HCT116 (cell line): ENCODE measurements at regions not wholly inside any gene's neighbourhood (a gene's known extent, or its start where the extent isn't known, plus 50 kb on each side); places are given as distances from the start of the nearest gene placed in this dataset.

ENCODE experiments used
- EZH2 ChIP-seq: fragments of 200-600 bp; sonication (generic); IDR thresholded peaks from 2 replicates; pipeline ENCODE4 v1.6.1; 2017; ENCODE audit warnings: antibody characterized with exemption, mixed run types
- EZH2phosphoT487 ChIP-seq: fragments of 200-600 bp; IDR thresholded peaks from 2 replicates; pipeline ENCODE4 v1.6.1; 2018; ENCODE audit warnings: antibody characterized with exemption, borderline replicate concordance
- POLR2A ChIP-seq: IDR thresholded peaks from 2 replicates; pipeline ENCODE4 v1.7.0; 2011; ENCODE audit warnings: borderline replicate concordance; ENCODE audit not compliant: insufficient read depth, insufficient read length; ENCODE audit errors: extremely low read depth
- POLR2AphosphoS5 ChIP-seq: IDR thresholded peaks from 2 replicates; pipeline ENCODE4 v1.6.1; 2011; ENCODE audit warnings: mild to moderate bottlenecking, low read depth, low read length, moderate library complexity
- RAD21 ChIP-seq: IDR thresholded peaks from 2 replicates; pipeline ENCODE4 v1.6.1; 2012; ENCODE audit warnings: low read depth, mild to moderate bottlenecking
- TF ChIP-seq, protein P1 (sequence below): IDR thresholded peaks from 2 replicates; pipeline ENCODE4 v1.6.1; 2012
- TF ChIP-seq, protein P2 (sequence below), 3 experiments: fragments of 200-600 bp in 1 of 3; sonication (generic) in 1 of 3; IDR thresholded peaks in 2 of 3; conservative IDR thresholded peaks in 1 of 3; 2 replicates each; pipeline ENCODE4 v1.5.1; 2012 to 2017; ENCODE audit warnings: low read depth in 2 of 3, low read length in 2 of 3, antibody characterized with exemption in 1 of 3, borderline replicate concordance in 1 of 3, control low read depth in 1 of 3, mild to moderate bottlenecking in 1 of 3, mixed read lengths in 1 of 3, mixed run types in 1 of 3, moderate library complexity in 1 of 3; ENCODE audit not compliant: insufficient read depth in 1 of 3
- TF ChIP-seq, protein P3 (sequence below): IDR thresholded peaks from 2 replicates; pipeline ENCODE4 v1.6.1; 2012; ENCODE audit warnings: low read depth

DNA sequence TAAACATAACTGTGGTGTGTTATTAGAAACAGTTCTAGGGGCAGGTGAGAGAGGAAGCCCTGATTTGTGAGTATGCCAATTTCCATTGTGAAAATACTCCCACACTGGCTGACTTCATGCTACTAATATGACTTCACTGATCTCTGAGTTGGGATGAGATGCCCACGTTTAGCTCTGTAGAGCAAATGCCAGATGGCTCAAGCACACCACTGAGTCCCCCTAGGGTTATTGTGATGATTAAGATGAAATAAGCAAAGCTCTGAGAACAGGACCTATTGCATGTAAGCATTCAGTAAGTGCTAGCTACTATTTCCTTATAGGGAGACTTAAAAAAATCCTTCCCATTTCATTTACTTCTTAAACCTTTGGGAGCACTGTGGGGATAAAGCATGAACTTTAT, 117.6 kb downstream of the CENPF start:
- no peak for TF ChIP-seq EZH2phosphoT487
- no peak for TF ChIP-seq POLR2AphosphoS5
- TF ChIP-seq, protein P1, sequence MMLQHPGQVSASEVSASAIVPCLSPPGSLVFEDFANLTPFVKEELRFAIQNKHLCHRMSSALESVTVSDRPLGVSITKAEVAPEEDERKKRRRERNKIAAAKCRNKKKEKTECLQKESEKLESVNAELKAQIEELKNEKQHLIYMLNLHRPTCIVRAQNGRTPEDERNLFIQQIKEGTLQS, result no peak
- TF ChIP-seq, protein P2, sequence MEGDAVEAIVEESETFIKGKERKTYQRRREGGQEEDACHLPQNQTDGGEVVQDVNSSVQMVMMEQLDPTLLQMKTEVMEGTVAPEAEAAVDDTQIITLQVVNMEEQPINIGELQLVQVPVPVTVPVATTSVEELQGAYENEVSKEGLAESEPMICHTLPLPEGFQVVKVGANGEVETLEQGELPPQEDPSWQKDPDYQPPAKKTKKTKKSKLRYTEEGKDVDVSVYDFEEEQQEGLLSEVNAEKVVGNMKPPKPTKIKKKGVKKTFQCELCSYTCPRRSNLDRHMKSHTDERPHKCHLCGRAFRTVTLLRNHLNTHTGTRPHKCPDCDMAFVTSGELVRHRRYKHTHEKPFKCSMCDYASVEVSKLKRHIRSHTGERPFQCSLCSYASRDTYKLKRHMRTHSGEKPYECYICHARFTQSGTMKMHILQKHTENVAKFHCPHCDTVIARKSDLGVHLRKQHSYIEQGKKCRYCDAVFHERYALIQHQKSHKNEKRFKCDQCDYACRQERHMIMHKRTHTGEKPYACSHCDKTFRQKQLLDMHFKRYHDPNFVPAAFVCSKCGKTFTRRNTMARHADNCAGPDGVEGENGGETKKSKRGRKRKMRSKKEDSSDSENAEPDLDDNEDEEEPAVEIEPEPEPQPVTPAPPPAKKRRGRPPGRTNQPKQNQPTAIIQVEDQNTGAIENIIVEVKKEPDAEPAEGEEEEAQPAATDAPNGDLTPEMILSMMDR (IDR thresholded peaks at IDR 0.05 in 2 of 3, conservative IDR thresholded peaks at IDR 0.05 in 1 of 3; ENCODE audit: borderline replicate concordance in 1 of 3, insufficient read depth in 1 of 3, low read depth in 2 of 3, low read length in 2 of 3), result no peak
- TF ChIP-seq, protein P3, sequence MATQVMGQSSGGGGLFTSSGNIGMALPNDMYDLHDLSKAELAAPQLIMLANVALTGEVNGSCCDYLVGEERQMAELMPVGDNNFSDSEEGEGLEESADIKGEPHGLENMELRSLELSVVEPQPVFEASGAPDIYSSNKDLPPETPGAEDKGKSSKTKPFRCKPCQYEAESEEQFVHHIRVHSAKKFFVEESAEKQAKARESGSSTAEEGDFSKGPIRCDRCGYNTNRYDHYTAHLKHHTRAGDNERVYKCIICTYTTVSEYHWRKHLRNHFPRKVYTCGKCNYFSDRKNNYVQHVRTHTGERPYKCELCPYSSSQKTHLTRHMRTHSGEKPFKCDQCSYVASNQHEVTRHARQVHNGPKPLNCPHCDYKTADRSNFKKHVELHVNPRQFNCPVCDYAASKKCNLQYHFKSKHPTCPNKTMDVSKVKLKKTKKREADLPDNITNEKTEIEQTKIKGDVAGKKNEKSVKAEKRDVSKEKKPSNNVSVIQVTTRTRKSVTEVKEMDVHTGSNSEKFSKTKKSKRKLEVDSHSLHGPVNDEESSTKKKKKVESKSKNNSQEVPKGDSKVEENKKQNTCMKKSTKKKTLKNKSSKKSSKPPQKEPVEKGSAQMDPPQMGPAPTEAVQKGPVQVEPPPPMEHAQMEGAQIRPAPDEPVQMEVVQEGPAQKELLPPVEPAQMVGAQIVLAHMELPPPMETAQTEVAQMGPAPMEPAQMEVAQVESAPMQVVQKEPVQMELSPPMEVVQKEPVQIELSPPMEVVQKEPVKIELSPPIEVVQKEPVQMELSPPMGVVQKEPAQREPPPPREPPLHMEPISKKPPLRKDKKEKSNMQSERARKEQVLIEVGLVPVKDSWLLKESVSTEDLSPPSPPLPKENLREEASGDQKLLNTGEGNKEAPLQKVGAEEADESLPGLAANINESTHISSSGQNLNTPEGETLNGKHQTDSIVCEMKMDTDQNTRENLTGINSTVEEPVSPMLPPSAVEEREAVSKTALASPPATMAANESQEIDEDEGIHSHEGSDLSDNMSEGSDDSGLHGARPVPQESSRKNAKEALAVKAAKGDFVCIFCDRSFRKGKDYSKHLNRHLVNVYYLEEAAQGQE, result no peak
- no peak for TF ChIP-seq RAD21
- no peak for TF ChIP-seq POLR2A
- no peak for TF ChIP-seq EZH2
